Glomerular visceral epithelial cell (primary cell): ENCODE measurements at regions not wholly inside any gene's neighbourhood (a gene's known extent, or its start where the extent isn't known, plus 50 kb on each side); places are given as distances from the start of the nearest gene placed in this dataset.
"Not testable (repeated sequence)": the region's sequence is repeated elsewhere in the genome, so short reads cannot be mapped to it uniquely, and the experiment has no call there.

Source experiments
- DNase-seq: peaks from one replicate; pipeline ENCODE4 v3.0.0-alpha.2; 2016; ENCODE audit errors: extremely low spot score

GRCh38 chr5:162621726-162622263 lies 554.2 kb downstream of the GABRG2 start:
- not testable (repeated sequence) for DNase-seq

GRCh38 chr5:162624110-162624509 lies 556.5 kb downstream of the GABRG2 start:
- DNase-seq, result no peak

- DNase-seq, result no peak
Observed at GRCh38 chr5:162637481-162637880, 569.9 kb downstream of the GABRG2 start.

- no peak for DNase-seq
Observed at GRCh38 chr5:162638849-162639248, 571.3 kb downstream of the GABRG2 start.

GRCh38 chr5:162641142-162641813 lies 573.7 kb downstream of the GABRG2 start:
- DNase-seq, result no peak

- no peak for DNase-seq
Observed at GRCh38 chr5:162654661-162655405, 587.3 kb downstream of the GABRG2 start.

- DNase-seq, result no peak
Observed at GRCh38 chr5:162657076-162657475, 589.5 kb downstream of the GABRG2 start.

- DNase-seq, result no peak
Observed at GRCh38 chr5:162664846-162665245, 597.3 kb downstream of the GABRG2 start.

- DNase-seq, result no peak
Observed at GRCh38 chr5:162668926-162669325, 601.4 kb downstream of the GABRG2 start.

GRCh38 chr5:162672061-162672460 lies 604.5 kb downstream of the GABRG2 start:
- no peak for DNase-seq

GRCh38 chr5:162683284-162683683 lies 615.7 kb downstream of the GABRG2 start:
- DNase-seq, result no peak

- no peak for DNase-seq
Observed at GRCh38 chr5:162684145-162684544, 616.6 kb downstream of the GABRG2 start.

- DNase-seq, result no peak
Observed at GRCh38 chr5:162685302-162685701, 617.7 kb downstream of the GABRG2 start.

GRCh38 chr5:162696272-162696671 lies 628.7 kb downstream of the GABRG2 start:
- not testable (repeated sequence) for DNase-seq

GRCh38 chr5:162699361-162699760 lies 631.8 kb downstream of the GABRG2 start:
- no peak for DNase-seq

- DNase-seq, result no peak
Observed at GRCh38 chr5:162703914-162704313, 636.3 kb downstream of the GABRG2 start.

- DNase-seq, result no peak
Observed at GRCh38 chr5:162711244-162711643, 643.7 kb downstream of the GABRG2 start.

GRCh38 chr5:162719720-162720119 lies 652.1 kb downstream of the GABRG2 start:
- DNase-seq, result no peak

- no peak for DNase-seq
Observed at GRCh38 chr5:162721125-162721524, 653.6 kb downstream of the GABRG2 start.

GRCh38 chr5:162752612-162753011 lies 684.8 kb upstream of the CCNG1 start:
- no peak for DNase-seq

- no peak for DNase-seq
Observed at GRCh38 chr5:162762119-162762518, 675.3 kb upstream of the CCNG1 start.

- no peak for DNase-seq
Observed at GRCh38 chr5:162769019-162769418, 668.4 kb upstream of the CCNG1 start.

GRCh38 chr5:162785673-162786072 lies 651.7 kb upstream of the CCNG1 start:
- no peak for DNase-seq
